Hepatocyte (in vitro differentiated cells): ENCODE measurements at regions not wholly inside any gene's neighbourhood (a gene's known extent, or its start where the extent isn't known, plus 50 kb on each side); places are given as distances from the start of the nearest gene placed in this dataset.

Source experiments
- DNase-seq: peaks from one replicate; pipeline ENCODE4 v3.0.0-alpha.2; 2016; ENCODE audit warnings: low spot score
- H2AFZ ChIP-seq: fragments of 200-600 bp; sonication (generic); 2 replicates; pipeline ENCODE4 v1.6.0; 2016; ENCODE audit warnings: antibody characterized with exemption, mild to moderate bottlenecking
- H3K27ac ChIP-seq: fragments of 200-600 bp; sonication (generic); 2 replicates; pipeline ENCODE4 v1.5.1; 2016; ENCODE audit warnings: mild to moderate bottlenecking
- H3K27me3 ChIP-seq: fragments of 200-600 bp; sonication (generic); 2 replicates; pipeline ENCODE4 v1.6.1; 2016
- H3K36me3 ChIP-seq: fragments of 200-600 bp; sonication (generic); replicated peaks from 2 replicates; pipeline ENCODE4 v1.5.1; 2016; ENCODE audit warnings: low read depth; ENCODE audit not compliant: insufficient read depth
- H3K4me1 ChIP-seq: fragments of 200-600 bp; sonication (generic); 2 replicates; pipeline ENCODE4 v1.5.1; 2016; ENCODE audit warnings: mild to moderate bottlenecking, moderate library complexity; ENCODE audit not compliant: insufficient read depth
- H3K4me2 ChIP-seq: fragments of 200-600 bp; sonication (generic); 2 replicates; pipeline ENCODE4 v1.6.0; 2016
- H3K4me3 ChIP-seq: fragments of 200-600 bp; sonication (generic); 2 replicates; pipeline ENCODE4 v1.5.1; 2016; ENCODE audit warnings: mild to moderate bottlenecking
- H3K79me2 ChIP-seq: fragments of 200-600 bp; sonication (generic); 2 replicates; pipeline ENCODE4 v1.6.0; 2017; ENCODE audit warnings: mild to moderate bottlenecking
- H3K9me2 ChIP-seq: fragments of 200-600 bp; sonication (generic); replicated peaks from 2 replicates; pipeline ENCODE4 v1.6.0; 2017; ENCODE audit warnings: mild to moderate bottlenecking; ENCODE audit not compliant: insufficient read depth
- H3K9me3 ChIP-seq: fragments of 200-600 bp; sonication (generic); 2 replicates; pipeline ENCODE4 v1.5.1; 2016; ENCODE audit warnings: low read depth, mild to moderate bottlenecking
- H4K20me1 ChIP-seq: fragments of 200-600 bp; sonication (generic); 2 replicates; pipeline ENCODE4 v1.6.0; 2016; ENCODE audit warnings: mild to moderate bottlenecking; ENCODE audit not compliant: insufficient read depth, poor library complexity, severe bottlenecking
- EZH2 ChIP-seq: fragments of 200-600 bp; sonication (generic); IDR thresholded peaks from 2 replicates; pipeline ENCODE4 v1.6.1; 2016; ENCODE audit warnings: antibody characterized with exemption, mild to moderate bottlenecking, borderline replicate concordance
- EZH2phosphoT487 ChIP-seq: fragments of 200-600 bp; sonication (generic); IDR thresholded peaks from one replicate; pipeline ENCODE4 v1.6.1; 2018; ENCODE audit warnings: antibody characterized with exemption, mild to moderate bottlenecking, low read depth, moderate library complexity; ENCODE audit not compliant: unreplicated experiment, severe bottlenecking
- WGBS: methylation state at CpG from one replicate; pipeline ENCODE4 v1.1.6; 2016; ENCODE audit warnings: low lambda C conversion rate; ENCODE audit errors: missing lambda C conversion rate; 5-methylcytosine and 5-hydroxymethylcytosine counted together
- TF ChIP-seq, protein P1 (sequence below): fragments of 200-600 bp; sonication (generic); IDR thresholded peaks from 2 replicates; pipeline ENCODE4 v1.5.1; 2016; ENCODE audit warnings: antibody characterized with exemption, mild to moderate bottlenecking; ENCODE audit not compliant: poor library complexity

DNA sequence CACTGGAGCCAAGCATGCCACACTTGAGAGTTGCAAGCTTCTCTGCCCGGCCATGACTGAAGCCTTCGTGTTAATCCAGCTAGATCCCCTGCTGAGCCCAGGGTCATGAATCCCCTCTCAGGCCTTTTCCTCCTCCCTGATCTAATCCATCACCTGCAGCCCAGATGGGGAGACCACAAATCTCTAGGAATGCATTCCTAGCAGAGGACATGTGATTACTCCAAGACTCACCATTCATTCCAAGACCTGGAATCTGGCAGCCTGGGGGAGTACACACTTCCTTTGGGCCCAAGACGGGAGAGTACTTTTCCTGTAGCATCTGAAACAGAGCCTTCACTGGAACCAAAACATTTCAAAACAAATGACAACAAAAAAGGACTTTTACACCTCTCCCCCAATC, 269.3 kb upstream of the NFIA start:
- Histone ChIP-seq H3K36me3 (no peaks in the 10 kb centered on the region), H4K20me1 (no peaks in the 10 kb centered on the region), H3K79me2 (no peaks in the 10 kb centered on the region), H3K27me3 (no peaks in the 10 kb centered on the region), H3K9me2 (no peaks in the 10 kb centered on the region), H3K4me2 (no peak overlapping the region), H3K4me1 (no peaks in the 10 kb centered on the region), H3K9me3 (no peaks in the 10 kb centered on the region), H3K27ac (no peak overlapping the region), H3K4me3 (no peak overlapping the region), H2AFZ (no peak overlapping the region)
- WGBS: 60% methylated on average over 3 of the region's 3 CpGs
- TF ChIP-seq EZH2 (no peak), EZH2phosphoT487 (no peak)
- TF ChIP-seq, protein P1, sequence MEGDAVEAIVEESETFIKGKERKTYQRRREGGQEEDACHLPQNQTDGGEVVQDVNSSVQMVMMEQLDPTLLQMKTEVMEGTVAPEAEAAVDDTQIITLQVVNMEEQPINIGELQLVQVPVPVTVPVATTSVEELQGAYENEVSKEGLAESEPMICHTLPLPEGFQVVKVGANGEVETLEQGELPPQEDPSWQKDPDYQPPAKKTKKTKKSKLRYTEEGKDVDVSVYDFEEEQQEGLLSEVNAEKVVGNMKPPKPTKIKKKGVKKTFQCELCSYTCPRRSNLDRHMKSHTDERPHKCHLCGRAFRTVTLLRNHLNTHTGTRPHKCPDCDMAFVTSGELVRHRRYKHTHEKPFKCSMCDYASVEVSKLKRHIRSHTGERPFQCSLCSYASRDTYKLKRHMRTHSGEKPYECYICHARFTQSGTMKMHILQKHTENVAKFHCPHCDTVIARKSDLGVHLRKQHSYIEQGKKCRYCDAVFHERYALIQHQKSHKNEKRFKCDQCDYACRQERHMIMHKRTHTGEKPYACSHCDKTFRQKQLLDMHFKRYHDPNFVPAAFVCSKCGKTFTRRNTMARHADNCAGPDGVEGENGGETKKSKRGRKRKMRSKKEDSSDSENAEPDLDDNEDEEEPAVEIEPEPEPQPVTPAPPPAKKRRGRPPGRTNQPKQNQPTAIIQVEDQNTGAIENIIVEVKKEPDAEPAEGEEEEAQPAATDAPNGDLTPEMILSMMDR: no peak
- DNase-seq: no peak

DNA sequence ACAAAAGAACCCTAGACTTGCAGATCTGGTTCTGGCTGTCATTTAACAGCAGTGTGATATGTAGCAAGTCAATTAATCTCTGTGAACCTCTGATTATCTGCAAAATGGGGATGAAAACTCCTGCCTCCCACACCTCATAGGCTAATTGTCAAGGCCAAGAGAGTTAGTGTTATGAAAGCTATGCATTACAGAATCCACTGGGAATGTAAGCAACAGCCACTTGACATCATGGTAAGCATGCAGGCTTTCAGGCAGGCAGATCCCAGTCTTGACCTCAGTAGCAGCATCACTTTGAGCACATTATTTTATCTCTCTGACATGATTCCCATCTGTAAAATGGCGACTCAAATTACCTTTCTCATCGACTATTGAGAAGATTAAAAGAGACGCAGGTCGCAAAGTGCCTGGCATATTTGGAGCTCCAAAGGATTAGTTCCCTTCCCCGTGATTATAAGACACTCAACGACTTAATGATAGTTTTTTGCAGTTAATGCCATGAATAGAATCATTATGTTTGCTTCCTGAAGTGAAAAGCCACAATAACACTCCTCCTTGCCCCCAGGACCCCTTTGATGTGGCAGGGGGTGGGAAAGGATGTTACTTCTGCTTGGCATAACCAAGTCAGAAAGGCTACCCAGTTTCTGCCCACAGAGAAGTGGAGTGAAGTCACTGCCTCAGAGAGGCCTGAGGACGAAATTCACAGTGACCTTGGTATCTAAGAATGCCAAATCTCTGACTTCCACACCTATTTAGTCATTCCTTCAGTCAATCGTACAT, 273.0 kb upstream of the NFIA start:
- no peak overlapping the region for H2AFZ ChIP-seq
- 69% methylated on average over 8 of the region's 8 CpGs for WGBS
- H3K27ac ChIP-seq: no peak overlapping the region

DNA sequence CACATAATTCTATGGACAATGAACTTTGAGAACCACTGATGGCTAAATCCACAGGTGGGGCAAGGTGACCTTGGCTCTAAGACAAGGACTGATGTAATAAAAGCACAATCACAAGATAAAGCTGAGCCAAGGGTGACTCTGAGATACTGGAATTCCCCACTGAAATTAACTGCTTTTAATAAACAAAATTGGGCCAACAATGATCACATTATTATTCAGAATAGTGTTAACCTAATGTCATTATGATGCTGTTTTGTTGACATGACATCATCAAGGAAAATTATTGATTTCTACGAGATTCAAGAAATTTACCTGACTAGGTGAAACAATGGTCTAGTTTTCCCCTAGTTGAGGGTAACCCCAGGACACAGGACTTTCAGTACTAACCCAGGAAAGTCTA, 273.7 kb upstream of the NFIA start:
- Histone ChIP-seq H3K4me1 (no peaks in the 10 kb centered on the region), H3K4me3 (no peak overlapping the region), H4K20me1 (no peaks in the 10 kb centered on the region), H3K9me2 (no peaks in the 10 kb centered on the region), H3K4me2 (no peak overlapping the region), H3K9me3 (no peaks in the 10 kb centered on the region), H3K27ac (no peak overlapping the region), H3K27me3 (no peaks in the 10 kb centered on the region), H3K79me2 (no peaks in the 10 kb centered on the region), H2AFZ (no peak overlapping the region), H3K36me3 (no peaks in the 10 kb centered on the region)
- TF ChIP-seq, protein P1: no peak
- no peak for TF ChIP-seq EZH2
- TF ChIP-seq EZH2phosphoT487: no peak
- no peak for DNase-seq
- 89% methylated on average over 1 of the region's 1 CpG for WGBS

More for the DNA sequence above, 273.0 kb upstream of the NFIA start:
- TF ChIP-seq, protein P1: no peak
- TF ChIP-seq EZH2: no peak
- no peak for TF ChIP-seq EZH2phosphoT487
- no peak overlapping the region for H3K4me2 ChIP-seq
- no peaks in the 10 kb centered on the region for H4K20me1 ChIP-seq
- H3K9me3 ChIP-seq: no peaks in the 10 kb centered on the region
- H3K36me3 ChIP-seq: no peaks in the 10 kb centered on the region
- no peak overlapping the region for H3K4me3 ChIP-seq
- DNase-seq: no peak
- no peaks in the 10 kb centered on the region for H3K4me1 ChIP-seq
- no peaks in the 10 kb centered on the region for H3K9me2 ChIP-seq
- no peaks in the 10 kb centered on the region for H3K27me3 ChIP-seq
- no peaks in the 10 kb centered on the region for H3K79me2 ChIP-seq
